ENCODE measurements at regions not wholly inside any gene's neighbourhood (a gene's known extent, or its start where the extent isn't known, plus 50 kb on each side); places are given as distances from the start of the nearest gene placed in this dataset.
A peak's percentile ranks its signal among the peaks of the same experiment; 100 is the strongest.

DNA sequence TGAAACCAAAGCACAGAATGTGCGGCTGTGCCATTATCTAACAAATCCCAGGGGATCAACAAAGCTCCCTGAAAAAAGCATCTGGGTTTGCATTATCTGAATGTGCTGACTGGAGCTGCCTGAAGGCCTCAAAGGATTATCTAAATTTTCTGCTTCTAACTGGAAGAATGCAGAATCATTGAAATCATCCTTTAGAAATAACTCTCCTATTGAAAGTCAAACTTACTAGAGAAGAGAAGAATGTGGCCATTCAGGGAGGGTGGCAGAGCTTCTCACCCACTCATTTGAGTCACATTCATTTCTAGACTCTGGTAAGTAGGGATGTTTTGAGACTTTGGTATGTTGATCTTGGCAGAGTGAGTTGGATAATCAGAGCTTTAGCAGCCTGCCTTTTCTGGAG lies 220.6 kb upstream of the RGS6 start:
- ATAC-seq, result no peak
- H3K9me3 ChIP-seq (ENCODE audit: control insufficient read depth, low read length, poor library complexity, severe bottlenecking), result no peaks in the 10 kb centered on the region
- no peak for DNase-seq
- Mint-ChIP-seq H3K27ac (peak overlapping the region; percentile 63), H3K36me3 (ENCODE audit: low read depth) (peaks cover 7% of the 10 kb centered on the region), H3K4me3 (no peak overlapping the region), H3K27me3 (no peaks in the 10 kb centered on the region), H3K4me1 (peaks cover 8% of the 10 kb centered on the region)

DNA sequence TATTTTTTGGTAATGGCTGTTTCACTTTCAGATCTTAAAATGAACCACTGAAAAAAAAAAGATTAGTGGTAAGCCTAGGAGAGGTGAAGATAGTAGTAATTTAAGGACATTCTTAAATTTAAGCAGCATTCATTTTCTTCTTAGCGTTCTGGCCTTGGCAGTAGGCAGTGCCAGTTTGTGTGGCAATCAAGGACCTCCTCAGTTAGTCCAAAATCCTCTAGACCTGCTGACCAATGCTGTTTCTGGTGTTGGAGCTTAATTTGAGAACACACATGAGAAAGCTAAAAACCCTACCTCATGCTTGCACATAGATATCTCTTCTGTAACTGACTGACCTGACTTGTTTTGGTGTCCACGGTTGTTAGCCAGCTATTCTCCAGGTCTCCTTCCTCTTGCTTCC lies 219.8 kb upstream of the RGS6 start:
- H3K9me3 ChIP-seq (ENCODE audit: control insufficient read depth, low read length, poor library complexity, severe bottlenecking), result no peaks in the 10 kb centered on the region
- ATAC-seq (no peak), DNase-seq (no peak)
- Mint-ChIP-seq H3K4me3 (no peak overlapping the region), H3K27ac (no peak overlapping the region), H3K4me1 (peaks cover 8% of the 10 kb centered on the region), H3K36me3 (ENCODE audit: low read depth) (peaks cover 7% of the 10 kb centered on the region), H3K27me3 (no peaks in the 10 kb centered on the region)

DNA sequence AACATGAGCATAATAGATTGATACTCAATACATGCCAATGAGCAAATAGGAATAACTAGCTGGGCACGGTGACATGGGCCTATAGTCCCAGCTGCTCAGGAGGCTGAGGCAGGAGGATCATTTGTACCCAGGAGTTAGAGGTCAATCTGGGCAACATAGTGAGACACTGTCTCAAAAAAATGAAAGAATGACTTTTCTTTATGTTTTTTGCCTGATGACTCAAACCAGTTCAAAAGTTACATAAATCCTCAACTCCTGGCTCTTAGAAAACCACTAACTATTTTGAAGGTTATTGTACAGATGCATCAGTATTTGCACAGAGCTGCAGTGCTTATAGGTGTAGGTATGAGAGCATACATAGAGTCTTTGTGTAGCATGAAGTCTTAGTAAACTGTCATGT lies 219.2 kb upstream of the RGS6 start:
- Mint-ChIP-seq H3K4me1 (peaks cover 8% of the 10 kb centered on the region), H3K27me3 (no peaks in the 10 kb centered on the region), H3K27ac (no peak overlapping the region), H3K36me3 (ENCODE audit: low read depth) (peaks cover 7% of the 10 kb centered on the region), H3K4me3 (no peak overlapping the region)
- DNase-seq, result no peak
- H3K9me3 ChIP-seq (ENCODE audit: control insufficient read depth, low read length, poor library complexity, severe bottlenecking), result no peaks in the 10 kb centered on the region
- ATAC-seq, result no peak

DNA sequence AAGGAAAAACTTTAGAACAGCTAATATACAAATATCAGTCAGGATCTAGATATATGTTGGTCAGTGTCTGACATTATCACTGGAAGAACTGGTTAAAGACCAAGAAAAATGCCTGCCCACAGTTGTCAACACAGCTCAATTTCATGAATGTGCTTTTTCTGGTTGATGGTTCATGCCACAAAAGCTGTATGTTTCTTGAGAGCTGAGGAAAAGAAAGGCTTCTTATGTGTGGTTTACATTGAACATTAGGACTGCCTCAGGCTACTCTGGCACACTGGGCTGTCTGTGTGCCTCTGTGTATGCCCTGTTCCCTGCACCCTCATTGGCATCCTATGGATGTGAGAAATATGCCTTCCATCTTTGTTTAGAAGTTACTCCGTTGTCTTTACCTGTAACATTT lies 218.8 kb upstream of the RGS6 start:
- ATAC-seq (no peak), DNase-seq (no peak)
- no peaks in the 10 kb centered on the region for H3K9me3 ChIP-seq (ENCODE audit: control insufficient read depth, low read length, poor library complexity, severe bottlenecking)
- Mint-ChIP-seq H3K36me3 (ENCODE audit: low read depth) (peaks cover 7% of the 10 kb centered on the region), H3K4me3 (no peak overlapping the region), H3K4me1 (peaks cover 8% of the 10 kb centered on the region), H3K27ac (no peak overlapping the region), H3K27me3 (no peaks in the 10 kb centered on the region)

DNA sequence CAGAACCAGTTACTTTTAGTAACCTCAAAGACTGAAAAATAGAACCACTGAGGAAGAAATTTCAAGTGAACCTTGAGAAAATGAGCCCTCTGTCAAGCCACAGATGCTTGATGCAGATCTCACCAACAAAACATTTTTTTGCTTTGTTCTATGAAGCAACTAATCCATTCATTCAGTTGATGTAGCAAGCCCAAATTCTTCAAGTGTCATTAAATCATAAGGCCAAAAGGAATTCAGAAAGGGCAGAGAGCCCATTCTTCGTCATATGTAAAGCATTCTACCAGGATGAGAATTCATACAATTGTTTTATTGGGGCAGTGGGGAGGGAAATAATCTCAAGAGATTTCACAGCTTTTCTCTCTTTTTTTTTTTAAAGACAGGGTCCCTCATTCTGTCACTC lies 218.0 kb upstream of the RGS6 start:
- H3K27me3 Mint-ChIP-seq, result no peaks in the 10 kb centered on the region
- peaks cover 8% of the 10 kb centered on the region for H3K4me1 Mint-ChIP-seq
- DNase-seq (no peak), ATAC-seq (no peak)
- H3K9me3 ChIP-seq (ENCODE audit: control insufficient read depth, low read length, poor library complexity, severe bottlenecking), result no peaks in the 10 kb centered on the region
- peaks cover 7% of the 10 kb centered on the region for H3K36me3 Mint-ChIP-seq (ENCODE audit: low read depth)
- H3K27ac Mint-ChIP-seq, result no peak overlapping the region
- no peak overlapping the region for H3K4me3 Mint-ChIP-seq

DNA sequence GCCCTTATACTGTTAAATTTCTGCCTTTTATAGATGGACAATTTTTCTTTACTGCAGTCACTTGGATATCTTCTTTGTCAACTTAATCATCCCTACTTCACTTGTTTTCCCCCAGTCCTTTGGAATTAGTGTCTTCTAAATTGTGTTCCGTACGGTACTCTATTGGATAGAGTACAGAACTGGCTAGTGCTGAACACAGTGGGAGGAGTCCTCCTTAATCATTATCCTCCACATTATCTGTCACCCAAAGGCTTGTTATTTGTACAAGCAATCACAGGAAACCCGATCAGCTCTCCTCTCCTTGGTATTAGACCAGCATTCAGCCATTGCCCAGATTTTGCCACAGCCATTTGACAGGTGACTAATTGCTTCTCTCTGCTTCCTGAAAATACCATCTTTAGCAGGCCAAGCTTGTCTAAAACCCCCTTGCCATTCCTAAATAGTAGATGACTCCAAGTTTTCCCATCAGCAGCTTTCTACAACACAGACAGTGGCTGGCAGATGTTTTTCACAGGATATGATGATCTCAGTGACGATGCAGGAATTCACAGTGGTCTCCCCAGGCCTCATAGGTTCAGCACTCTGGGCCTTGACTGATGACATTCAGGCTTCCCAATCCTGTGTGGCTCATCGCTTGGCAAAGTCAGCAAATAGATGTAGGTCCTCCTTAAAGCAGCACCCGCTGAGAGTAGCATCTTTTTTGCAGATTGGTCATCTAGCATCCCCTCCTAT lies 216.0 kb upstream of the RGS6 start:
- no peaks in the 10 kb centered on the region for H3K27me3 Mint-ChIP-seq
- H3K36me3 Mint-ChIP-seq (ENCODE audit: low read depth), result peaks cover 11% of the 10 kb centered on the region
- H3K27ac Mint-ChIP-seq, result peak overlapping the region; percentile 39
- no peak for DNase-seq
- no peak for ATAC-seq
- no peaks in the 10 kb centered on the region for H3K9me3 ChIP-seq (ENCODE audit: control insufficient read depth, low read length, poor library complexity, severe bottlenecking)
- H3K4me1 Mint-ChIP-seq, result peaks cover 6% of the 10 kb centered on the region
- no peak overlapping the region for H3K4me3 Mint-ChIP-seq

DNA sequence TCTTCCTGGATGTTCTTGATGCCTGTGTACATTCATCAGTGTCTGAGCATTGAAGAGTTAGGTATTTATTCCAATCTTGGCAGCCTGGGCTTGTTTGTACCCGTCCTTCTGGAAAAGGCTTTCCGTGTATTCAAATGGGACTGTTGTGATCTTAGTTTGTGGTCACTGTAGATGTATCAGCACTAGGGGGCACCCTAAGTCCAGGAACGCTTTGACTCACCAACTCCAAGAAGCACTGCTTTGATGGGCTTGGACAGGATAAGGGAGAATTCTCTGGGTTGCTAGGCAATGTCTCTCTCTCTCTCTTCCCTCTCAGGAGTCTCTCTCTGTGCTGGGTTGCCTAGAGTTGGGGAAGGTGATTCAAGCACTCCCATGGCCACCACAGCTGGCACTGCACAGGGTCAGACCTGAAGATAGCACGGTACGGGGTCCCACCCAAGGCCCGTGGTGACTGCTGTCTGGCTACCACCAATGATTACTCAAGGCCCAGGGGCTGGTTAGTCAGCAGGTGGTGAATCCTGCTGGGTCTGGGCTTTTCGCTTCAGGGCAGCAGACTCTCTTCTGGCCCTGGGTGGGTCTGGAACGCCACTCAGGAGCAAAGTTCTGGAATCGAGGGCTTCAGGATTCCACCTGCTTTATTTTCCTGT lies 211.1 kb upstream of the RGS6 start:
- ATAC-seq (no peak), DNase-seq (no peak)
- Mint-ChIP-seq H3K36me3 (ENCODE audit: low read depth) (peaks cover 14% of the 10 kb centered on the region), H3K4me1 (peaks cover 12% of the 10 kb centered on the region), H3K4me3 (no peak overlapping the region), H3K27me3 (no peaks in the 10 kb centered on the region), H3K27ac (no peak overlapping the region)
- H3K9me3 ChIP-seq (ENCODE audit: control insufficient read depth, low read length, poor library complexity, severe bottlenecking), result no peaks in the 10 kb centered on the region

DNA sequence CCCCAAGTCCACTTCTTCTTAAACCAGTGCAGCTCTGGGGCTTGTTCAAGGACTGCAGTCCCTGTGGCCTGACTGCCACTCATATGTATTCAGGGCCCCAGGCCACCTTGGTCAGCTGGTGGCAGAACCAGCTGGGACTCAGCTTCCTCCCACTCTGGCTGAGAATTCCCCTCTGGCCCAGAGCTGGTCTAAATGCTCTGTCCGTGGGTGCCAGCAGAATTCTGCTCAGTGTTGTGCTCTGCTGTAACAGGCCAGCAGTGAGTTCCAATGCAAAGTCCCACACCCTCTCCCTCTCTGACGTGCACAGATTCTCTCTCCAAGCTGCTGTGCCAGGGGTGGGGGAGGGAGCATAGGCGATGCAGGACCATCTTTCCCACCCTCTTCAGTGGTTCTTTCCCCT lies 210.4 kb upstream of the RGS6 start:
- peaks cover 12% of the 10 kb centered on the region for H3K4me1 Mint-ChIP-seq
- DNase-seq, result no peak
- H3K27me3 Mint-ChIP-seq, result no peaks in the 10 kb centered on the region
- no peak overlapping the region for H3K4me3 Mint-ChIP-seq
- ATAC-seq, result no peak
- no peaks in the 10 kb centered on the region for H3K9me3 ChIP-seq (ENCODE audit: control insufficient read depth, low read length, poor library complexity, severe bottlenecking)
- H3K36me3 Mint-ChIP-seq (ENCODE audit: low read depth), result peaks cover 12% of the 10 kb centered on the region
- H3K27ac Mint-ChIP-seq, result peak overlapping the region; percentile 67

DNA sequence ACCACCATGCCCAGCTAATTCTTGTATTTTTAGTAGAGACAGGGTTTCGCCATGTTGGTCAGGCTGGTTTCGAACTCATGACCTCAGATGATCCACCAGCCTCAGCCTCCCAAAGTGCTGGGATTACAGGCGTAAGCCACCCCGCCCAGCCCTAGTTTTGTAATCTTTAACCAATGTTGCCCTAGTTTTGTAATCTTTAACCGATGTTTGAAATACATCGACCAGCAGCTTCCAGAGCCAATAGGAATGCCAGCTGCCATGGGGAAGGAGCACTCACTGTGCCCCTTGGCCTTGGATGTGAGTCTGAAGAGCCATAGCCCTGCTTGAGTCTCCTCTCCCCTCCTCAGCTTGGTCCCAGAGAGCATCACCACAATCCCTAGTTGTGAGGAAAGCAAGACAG lies 209.3 kb upstream of the RGS6 start:
- DNase-seq (no peak), ATAC-seq (no peak)
- H3K9me3 ChIP-seq (ENCODE audit: control insufficient read depth, low read length, poor library complexity, severe bottlenecking), result no peaks in the 10 kb centered on the region
- no peak overlapping the region for H3K4me3 Mint-ChIP-seq
- no peak overlapping the region for H3K27ac Mint-ChIP-seq
- H3K4me1 Mint-ChIP-seq, result peaks cover 12% of the 10 kb centered on the region
- H3K27me3 Mint-ChIP-seq, result no peaks in the 10 kb centered on the region
- peaks cover 12% of the 10 kb centered on the region for H3K36me3 Mint-ChIP-seq (ENCODE audit: low read depth)

DNA sequence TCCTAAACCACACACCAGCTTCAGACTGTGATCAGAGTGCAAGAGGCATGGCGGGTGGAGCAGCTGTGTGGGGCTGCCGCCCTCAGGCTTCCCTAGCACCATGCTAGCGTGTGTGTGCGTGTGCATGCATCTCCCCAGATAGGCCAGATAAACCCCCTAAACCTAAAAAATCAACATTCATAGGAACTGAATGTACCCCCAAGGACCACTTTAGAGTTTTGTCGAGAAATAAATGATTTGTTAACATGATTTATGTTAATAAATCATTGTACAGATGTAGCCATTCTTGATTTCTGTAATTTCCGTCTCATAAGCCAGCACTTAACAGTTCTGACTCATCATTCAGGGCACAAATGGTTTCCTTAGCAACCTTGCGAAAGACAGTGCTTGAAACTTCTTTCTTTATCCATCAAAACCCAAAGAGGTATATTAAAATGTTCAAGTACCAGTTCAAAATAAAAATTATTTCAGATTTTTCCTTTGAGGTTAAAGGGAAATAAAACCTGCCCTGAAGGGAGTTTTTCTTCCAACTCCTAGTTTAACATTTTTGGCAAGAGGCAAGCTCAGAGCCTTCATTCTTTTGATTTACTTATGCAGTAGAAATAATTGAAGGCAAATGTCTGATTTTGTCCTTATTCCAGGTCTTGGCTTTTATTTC lies 206.2 kb upstream of the RGS6 start:
- H3K27ac Mint-ChIP-seq, result no peak overlapping the region

DNA sequence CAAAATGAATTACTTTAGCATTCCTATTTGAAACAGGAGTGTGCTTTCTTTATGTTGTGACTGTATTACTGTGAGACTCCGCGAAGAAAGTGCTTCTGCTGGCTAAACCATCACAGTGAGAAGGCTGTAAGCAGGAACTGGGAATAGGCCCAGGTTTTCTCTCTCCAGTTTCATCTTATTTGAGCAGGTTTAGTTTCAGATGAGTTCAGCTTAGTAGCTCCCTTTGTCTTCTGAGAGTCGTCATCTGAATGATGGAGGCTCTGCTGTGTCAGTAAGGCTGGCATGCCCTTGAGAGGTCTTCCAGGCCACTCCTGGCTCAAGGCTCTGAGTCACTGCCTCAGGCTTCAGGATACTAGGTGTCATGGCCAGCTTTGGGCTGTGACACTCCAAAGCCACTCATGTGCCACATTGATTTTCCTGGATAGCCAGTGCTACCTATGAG lies 205.6 kb upstream of the RGS6 start:
- Mint-ChIP-seq H3K4me3 (no peak overlapping the region), H3K4me1 (peaks cover 13% of the 10 kb centered on the region), H3K36me3 (ENCODE audit: low read depth) (peaks cover 19% of the 10 kb centered on the region), H3K27me3 (no peaks in the 10 kb centered on the region), H3K27ac (no peak overlapping the region)
- DNase-seq, result no peak
- H3K9me3 ChIP-seq (ENCODE audit: control insufficient read depth, low read length, poor library complexity, severe bottlenecking), result no peaks in the 10 kb centered on the region
- no peak for ATAC-seq

More for the DNA sequence above, 206.2 kb upstream of the RGS6 start:
- Mint-ChIP-seq H3K36me3 (ENCODE audit: low read depth) (peaks cover 14% of the 10 kb centered on the region), H3K27me3 (no peaks in the 10 kb centered on the region), H3K4me1 (peaks cover 12% of the 10 kb centered on the region), H3K4me3 (no peak overlapping the region)
- H3K9me3 ChIP-seq (ENCODE audit: control insufficient read depth, low read length, poor library complexity, severe bottlenecking), result no peaks in the 10 kb centered on the region
- ATAC-seq (no peak), DNase-seq (no peak)

DNA sequence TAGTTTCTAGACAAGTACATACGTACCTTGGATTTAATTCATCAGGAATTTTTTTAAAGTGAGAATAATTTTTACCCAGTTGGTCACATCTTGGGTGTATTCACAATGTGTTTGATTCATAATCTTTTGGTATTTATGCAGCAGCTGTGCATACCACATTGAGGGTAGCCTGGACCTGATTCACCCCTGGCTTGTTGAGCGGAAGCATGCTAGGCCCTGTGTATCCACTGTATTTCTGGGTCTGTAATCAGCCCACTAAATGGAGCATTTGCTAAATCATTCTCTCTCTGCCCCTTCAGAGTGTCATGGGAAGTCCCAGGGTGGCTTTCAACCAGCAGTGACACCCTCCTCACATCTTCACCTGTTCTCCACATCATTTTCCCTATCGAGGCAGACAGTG lies 203.8 kb upstream of the RGS6 start:
- no peak for DNase-seq
- H3K9me3 ChIP-seq (ENCODE audit: control insufficient read depth, low read length, poor library complexity, severe bottlenecking), result no peaks in the 10 kb centered on the region
- no peak overlapping the region for H3K4me3 Mint-ChIP-seq
- H3K27ac Mint-ChIP-seq, result no peak overlapping the region
- H3K36me3 Mint-ChIP-seq (ENCODE audit: low read depth), result peaks cover 23% of the 10 kb centered on the region
- H3K4me1 Mint-ChIP-seq, result peaks cover 10% of the 10 kb centered on the region
- no peaks in the 10 kb centered on the region for H3K27me3 Mint-ChIP-seq
- ATAC-seq, result no peak

DNA sequence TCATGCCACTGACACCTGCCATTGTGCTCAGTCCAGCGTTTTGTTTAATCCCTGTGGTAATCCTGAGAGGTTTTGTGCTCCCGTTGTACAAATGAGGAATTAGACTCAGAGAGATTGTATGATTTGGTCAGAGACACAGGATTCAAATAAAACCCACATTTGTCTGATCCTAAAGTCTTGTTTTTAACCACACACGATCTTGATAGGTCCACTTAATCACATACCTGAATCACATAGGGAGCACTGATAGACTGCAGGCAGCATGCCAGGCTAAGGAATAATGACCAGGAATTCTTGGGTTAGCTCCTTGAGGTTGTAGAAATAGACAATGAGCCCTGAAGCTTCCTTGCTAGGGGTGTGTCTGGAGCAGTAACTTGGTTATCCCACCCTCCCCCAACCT lies 202.6 kb upstream of the RGS6 start:
- H3K9me3 ChIP-seq (ENCODE audit: control insufficient read depth, low read length, poor library complexity, severe bottlenecking), result no peaks in the 10 kb centered on the region
- DNase-seq (no peak), ATAC-seq (no peak)
- Mint-ChIP-seq H3K27ac (no peak overlapping the region), H3K36me3 (ENCODE audit: low read depth) (peaks cover 21% of the 10 kb centered on the region), H3K4me1 (peaks cover 12% of the 10 kb centered on the region), H3K4me3 (no peak overlapping the region), H3K27me3 (no peaks in the 10 kb centered on the region)
